DOHH2 (cell line): ENCODE measurements at regions not wholly inside any gene's neighbourhood (a gene's known extent, or its start where the extent isn't known, plus 50 kb on each side); places are given as distances from the start of the nearest gene placed in this dataset.

ENCODE experiments used
- EZH2phosphoT487 ChIP-seq: fragments of 200-600 bp; sonication (generic); IDR thresholded peaks from 2 replicates; pipeline ENCODE4 v1.6.1; 2017; ENCODE audit warnings: borderline replicate concordance, mild to moderate bottlenecking, antibody characterized with exemption, low read length, moderate library complexity, mixed read lengths
- TF ChIP-seq, protein P1 (sequence below): fragments of 200-600 bp; sonication (generic); IDR thresholded peaks from one replicate; pipeline ENCODE4 v1.5.1; 2014; ENCODE audit warnings: antibody characterized with exemption, mild to moderate bottlenecking, low read depth, low read length; ENCODE audit not compliant: poor library complexity, severe bottlenecking

DNA sequence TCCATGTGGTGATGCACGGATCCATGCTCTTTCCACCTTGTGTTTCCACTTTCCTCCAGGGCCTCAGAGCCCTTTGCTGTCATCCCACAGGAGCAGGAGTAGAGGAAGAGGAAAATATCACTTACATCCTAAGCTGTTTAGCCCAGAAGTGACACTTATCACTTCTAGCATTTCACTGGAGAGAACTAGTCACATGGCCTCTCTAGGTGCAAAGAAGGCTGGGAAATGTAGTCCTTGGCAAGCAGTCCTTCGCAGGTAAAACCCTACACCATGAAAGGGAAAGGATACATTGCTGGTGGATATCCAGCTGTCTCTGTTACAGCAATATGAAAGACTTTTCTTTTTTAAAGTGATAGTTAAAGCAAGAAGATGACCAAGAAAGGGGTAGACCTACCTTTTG lies 185.9 kb downstream of the RGS9 start:
- TF ChIP-seq, protein P1, sequence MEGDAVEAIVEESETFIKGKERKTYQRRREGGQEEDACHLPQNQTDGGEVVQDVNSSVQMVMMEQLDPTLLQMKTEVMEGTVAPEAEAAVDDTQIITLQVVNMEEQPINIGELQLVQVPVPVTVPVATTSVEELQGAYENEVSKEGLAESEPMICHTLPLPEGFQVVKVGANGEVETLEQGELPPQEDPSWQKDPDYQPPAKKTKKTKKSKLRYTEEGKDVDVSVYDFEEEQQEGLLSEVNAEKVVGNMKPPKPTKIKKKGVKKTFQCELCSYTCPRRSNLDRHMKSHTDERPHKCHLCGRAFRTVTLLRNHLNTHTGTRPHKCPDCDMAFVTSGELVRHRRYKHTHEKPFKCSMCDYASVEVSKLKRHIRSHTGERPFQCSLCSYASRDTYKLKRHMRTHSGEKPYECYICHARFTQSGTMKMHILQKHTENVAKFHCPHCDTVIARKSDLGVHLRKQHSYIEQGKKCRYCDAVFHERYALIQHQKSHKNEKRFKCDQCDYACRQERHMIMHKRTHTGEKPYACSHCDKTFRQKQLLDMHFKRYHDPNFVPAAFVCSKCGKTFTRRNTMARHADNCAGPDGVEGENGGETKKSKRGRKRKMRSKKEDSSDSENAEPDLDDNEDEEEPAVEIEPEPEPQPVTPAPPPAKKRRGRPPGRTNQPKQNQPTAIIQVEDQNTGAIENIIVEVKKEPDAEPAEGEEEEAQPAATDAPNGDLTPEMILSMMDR: no peak
- TF ChIP-seq EZH2phosphoT487: no peak
